ENCODE measurements at regions not wholly inside any gene's neighbourhood (a gene's known extent, or its start where the extent isn't known, plus 50 kb on each side); places are given as distances from the start of the nearest gene placed in this dataset.

DNA sequence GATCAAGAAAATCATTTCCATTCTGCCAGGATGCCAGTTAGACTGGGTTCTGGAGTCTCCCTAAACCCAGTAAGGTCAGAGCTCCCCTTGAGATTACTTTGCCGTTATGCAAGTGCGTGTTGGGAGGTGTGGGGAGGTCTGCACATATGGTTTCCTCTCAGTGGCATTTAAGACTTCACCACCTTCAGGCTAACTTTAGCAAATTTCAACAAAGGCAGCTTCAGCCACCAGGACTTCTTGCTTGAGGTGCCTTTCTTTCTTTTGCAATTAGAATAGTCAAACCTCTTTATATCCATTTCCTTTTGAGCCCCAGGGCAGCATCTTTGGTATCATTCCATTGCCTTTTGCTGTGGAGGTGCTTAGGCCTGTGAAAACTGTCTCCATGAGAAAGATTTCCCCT, 117.2 kb upstream of the CCND2 start:
- no peak for TF ChIP-seq EZH2 (IDR thresholded peaks at IDR 0.05; ENCODE audit: borderline replicate concordance, insufficient read depth, low read length, poor library complexity, severe bottlenecking)
- TF ChIP-seq REST (IDR thresholded peaks at IDR 0.05; ENCODE audit: borderline replicate concordance) = no peak
- TF ChIP-seq, protein P1, sequence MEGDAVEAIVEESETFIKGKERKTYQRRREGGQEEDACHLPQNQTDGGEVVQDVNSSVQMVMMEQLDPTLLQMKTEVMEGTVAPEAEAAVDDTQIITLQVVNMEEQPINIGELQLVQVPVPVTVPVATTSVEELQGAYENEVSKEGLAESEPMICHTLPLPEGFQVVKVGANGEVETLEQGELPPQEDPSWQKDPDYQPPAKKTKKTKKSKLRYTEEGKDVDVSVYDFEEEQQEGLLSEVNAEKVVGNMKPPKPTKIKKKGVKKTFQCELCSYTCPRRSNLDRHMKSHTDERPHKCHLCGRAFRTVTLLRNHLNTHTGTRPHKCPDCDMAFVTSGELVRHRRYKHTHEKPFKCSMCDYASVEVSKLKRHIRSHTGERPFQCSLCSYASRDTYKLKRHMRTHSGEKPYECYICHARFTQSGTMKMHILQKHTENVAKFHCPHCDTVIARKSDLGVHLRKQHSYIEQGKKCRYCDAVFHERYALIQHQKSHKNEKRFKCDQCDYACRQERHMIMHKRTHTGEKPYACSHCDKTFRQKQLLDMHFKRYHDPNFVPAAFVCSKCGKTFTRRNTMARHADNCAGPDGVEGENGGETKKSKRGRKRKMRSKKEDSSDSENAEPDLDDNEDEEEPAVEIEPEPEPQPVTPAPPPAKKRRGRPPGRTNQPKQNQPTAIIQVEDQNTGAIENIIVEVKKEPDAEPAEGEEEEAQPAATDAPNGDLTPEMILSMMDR (IDR thresholded peaks at IDR 0.05; ENCODE audit: poor library complexity, severe bottlenecking) = no peak
- TF ChIP-seq SMC3 (conservative IDR thresholded peaks at IDR 0.05; ENCODE audit: poor library complexity) = no peak
- TF ChIP-seq POLR2AphosphoS5 (IDR thresholded peaks at IDR 0.05) = no peak
